NCI-H1092 (cell line): ENCODE measurements at regions not wholly inside any gene's neighbourhood (a gene's known extent, or its start where the extent isn't known, plus 50 kb on each side); places are given as distances from the start of the nearest gene placed in this dataset.

Source experiments
- DNase-seq: peaks from one replicate; lab custom pipeline; 2025; lab: John Stamatoyannopoulos, UW

DNA sequence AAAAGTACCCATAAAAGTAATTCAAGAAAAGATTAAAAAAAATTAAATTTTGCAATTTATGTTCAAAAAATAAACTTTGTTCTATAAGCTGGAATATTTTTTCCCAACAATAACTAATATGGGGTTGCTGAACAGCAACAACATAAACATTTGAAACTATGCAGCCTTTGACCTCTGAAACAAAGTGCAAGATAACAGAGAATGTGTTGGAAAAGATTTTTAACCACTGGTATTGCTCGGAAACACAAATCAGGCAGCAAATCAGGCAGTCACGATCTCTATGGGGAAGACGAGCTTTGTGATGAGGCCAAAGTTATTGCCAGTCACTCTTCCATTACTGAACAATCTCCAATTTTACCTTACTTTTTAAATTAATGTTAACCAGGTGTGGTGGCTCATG is 332.1 kb downstream of the PABPC4L start:
- no peak for DNase-seq

DNA sequence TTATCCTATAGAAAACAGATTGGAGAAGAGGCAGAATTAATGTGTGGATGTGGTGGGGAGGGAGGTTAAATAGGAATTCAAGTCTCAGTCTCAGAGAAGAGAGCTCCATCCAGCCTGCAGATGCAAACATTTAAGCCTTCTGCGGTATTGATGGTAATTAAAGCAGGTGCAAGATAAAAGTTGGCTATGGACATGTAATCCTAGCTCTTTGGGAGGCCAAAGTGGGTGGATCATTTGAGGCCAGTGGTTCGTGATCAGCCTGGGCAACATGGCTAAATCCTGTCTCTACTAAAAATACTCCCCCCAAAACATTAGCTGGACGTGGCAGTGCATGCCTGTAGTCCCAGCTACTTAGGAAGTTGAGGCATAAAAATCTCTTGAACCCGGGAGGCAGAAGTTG is 332.7 kb downstream of the PABPC4L start:
- DNase-seq: no peak

DNA sequence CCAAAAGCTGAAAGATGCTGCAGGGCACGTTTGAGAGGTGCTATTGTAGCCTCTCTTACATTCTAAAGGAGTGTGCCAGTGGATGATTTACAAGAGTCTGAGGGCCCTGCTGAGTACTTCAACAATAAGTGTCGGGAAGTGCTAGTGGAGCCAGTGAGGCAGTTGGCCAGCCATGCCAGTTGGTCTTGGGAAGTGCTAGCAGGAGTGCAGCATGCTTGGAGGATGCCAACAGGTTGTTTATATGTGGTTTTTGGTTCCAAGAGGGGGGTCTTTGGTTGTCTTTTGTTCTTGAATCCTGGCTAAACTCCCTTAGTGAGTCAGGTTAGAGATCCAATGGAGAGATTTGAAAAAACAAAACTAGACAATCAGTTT is 335.3 kb downstream of the PABPC4L start:
- no peak for DNase-seq

DNA sequence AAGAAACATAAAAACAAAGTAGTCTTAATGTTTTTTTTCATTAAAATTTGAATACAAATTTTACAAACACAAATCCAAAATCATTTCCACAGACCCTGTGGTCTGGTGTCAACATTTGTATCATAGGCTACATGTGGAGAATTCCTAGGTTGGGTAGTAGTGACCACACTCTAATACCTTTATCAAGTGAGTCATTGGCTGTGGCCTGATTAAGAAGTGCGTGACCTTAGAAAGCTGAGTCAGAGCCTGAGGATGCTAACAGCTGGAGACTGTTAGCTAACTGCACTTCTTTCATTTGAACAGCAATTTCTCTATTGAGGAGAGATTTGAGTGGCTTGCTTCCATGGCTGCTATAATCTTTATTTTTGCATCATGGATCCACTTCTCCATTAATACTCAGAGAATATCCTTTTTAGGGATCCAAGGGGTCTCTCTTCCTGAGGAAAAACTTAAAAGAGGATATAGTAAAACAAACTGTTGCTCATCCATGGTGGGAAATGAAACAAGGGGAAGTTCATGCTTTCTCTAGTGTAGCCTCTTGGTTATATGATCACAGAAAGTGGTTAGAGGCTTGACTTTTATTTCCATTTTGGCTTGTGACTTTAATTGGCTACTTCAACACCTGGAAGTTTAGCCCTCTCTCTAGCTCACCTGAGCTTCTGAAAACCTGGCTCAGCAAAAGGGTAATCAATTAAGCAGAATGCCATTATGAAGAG is 335.8 kb downstream of the PABPC4L start:
- DNase-seq: no peak

DNA sequence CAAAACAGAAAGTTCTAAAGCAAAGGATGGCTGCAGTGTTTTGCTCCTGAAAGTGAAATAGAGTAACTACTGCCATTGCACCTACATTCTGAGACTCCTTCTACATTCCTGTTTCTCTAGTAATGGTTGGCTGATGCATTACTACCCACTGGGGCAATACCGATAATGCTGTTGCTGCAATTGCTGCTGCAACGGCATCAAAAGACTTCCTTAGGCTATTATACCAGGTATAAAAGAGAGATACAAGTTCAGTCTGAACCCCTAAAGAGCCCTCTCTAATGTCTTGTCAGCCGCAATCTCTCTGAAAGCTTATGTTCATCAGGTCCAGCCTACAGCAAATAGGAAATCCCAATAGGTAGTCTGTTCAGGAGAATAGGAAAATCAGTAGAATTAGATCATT is 338.4 kb downstream of the PABPC4L start:
- no peak for DNase-seq

DNA sequence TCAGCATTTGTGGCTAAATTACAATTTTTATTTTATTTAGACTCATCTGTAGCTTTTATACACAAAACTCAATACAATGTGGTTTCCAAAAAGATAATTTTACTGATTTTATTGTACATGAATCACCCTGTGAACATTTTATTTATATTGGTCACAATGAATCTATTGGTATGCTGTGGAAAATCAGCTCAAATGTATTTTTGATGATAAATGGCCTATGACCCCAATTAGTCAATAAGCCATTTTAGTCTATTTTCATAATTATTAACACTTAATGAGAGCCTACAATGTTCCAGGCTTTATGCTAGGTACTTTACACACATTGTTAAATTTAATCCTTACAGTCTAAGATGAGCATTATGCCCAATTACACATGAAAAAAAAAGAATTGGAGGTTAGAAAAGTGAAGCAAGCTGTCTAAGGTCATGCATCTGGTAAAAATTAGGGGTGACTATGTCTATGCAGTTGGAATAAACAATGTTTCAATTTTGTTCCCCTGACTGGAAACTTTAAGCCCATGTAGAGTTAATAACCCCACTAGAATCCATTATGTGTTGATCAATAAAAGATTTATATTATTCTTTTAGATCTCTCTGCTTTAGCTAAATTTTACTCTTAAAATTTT is 344.7 kb downstream of the PABPC4L start:
- DNase-seq: no peak

DNA sequence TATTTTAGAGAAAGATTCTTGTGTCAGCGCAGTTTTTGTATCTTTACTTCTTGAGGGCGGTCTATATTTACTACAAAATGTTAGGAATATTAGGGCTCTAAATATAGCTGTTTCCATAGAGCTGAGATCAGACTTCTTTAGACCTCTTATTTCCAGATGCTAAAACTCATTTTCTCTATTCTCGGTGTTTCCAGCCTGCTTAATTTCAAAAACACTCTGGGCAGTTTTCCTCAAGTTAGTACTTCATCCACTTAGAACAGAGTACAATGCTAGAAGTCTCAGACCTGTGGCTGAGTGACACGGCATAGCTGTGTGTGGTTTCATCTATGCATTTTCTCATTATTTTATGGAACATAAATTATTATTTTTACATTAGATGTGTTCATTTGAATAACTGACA is 346.6 kb downstream of the PABPC4L start:
- DNase-seq: no peak

DNA sequence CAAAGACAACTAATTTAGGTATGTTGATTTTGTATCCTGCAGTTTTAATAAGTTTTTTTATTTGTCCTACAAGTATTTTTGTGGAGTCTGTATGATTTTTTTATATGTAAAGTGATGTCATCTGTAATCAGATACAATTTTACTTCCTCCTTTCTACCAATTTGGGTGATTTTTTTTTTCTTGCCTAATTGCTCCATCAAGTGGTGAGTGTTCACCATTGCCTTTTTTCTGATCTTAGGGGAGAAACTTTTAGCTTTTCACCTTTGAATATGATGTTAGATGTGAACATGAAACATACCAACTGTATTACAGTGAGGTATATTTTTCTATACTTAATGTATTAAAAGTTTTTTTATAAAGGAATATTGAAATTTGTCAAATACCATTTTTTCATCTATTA is 362.3 kb downstream of the PABPC4L start:
- no peak for DNase-seq

DNA sequence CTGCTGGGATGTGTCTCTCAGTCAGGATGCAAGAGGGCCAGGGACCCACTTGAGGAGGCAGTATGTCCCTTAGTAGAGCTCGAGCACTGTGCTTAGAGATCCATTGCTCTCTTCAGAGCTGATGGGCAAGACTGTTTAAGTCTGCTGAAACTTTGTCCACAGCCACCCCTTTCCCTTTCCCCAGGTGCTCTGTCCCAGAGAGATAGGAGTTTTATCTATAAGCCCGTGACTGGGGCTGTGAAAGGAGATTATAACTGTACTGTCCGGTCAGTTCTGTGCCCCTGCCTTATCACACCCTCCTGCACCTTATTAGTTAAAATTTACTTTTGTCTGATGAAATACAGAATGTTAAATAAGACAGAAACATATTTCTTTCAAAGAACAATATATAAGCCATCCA is 378.4 kb downstream of the PABPC4L start:
- DNase-seq: no peak

DNA sequence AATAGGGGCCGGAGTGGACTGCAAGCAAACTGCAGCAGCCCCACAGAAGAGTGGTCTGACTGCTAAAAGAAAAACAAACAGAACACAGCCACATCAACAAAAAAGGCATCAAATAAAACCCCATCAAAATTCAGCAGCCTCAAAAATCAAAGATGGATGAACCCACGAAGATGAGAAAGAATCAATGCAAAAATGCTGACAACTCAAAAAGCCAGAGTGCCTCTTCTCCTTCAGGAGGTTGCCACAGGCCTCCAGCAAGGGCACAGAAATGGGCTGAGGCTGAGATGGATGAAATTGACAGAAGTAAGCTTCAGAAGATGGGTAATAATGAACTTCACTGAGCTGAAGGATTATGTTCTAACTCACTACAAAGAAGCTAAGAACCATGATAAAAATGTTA is 388.6 kb downstream of the PABPC4L start:
- DNase-seq: no peak

DNA sequence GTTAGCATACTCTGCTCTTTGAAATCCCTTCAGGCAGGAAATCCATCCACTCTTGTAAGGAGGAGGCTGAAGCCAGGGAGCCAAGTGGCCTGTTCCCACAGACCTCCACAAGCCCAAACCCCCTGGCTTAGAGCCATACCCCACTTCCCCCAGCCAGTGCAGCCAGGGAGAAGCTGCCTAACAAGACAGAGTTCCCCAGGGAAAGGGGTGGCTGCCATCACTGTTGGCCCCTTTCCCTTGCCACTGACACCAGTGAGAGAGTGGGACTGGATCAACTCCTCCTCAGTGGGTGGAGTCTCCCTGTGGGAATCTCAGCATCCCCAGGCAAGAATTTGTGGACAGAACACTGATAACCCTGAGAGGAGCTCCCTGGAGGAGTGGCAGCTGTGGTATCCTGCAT is 389.4 kb downstream of the PABPC4L start:
- no peak for DNase-seq

DNA sequence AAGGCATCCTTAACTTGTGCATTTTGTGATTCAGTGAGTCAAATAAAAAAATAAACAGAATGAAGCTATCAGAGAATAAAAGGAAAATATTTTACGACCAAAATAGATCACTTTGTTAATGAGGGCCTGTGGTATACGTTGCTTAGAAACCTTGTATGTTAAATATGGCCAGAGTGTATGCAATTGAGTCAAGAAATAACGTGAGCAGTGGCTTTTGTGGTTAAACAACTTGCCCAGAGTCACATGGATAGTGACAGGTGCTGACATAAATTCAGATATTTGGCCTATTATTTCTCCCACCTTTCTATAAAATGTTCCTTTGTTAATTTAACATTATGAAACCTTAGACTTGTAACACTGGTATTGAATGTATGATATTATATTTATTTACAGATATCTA is 393.4 kb downstream of the PABPC4L start:
- DNase-seq: no peak

DNA sequence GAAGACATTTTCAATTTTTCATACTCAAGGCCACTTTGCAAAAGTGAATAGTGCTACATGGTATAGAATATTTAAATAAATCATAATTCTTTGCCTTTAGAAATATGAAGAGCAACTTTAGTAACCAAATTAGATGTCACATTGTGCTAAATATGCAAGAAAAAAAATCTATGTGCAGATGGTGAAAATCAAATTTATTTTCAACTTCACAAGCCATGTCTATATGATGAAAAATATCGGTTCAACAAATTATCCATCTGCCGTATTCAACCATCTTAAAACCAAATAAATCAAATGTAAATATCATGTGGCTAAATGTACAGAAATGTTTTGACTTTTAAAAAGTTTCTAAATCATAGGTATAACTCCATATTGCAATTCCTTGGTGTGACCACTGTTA is 398.2 kb downstream of the PABPC4L start:
- DNase-seq: no peak

DNA sequence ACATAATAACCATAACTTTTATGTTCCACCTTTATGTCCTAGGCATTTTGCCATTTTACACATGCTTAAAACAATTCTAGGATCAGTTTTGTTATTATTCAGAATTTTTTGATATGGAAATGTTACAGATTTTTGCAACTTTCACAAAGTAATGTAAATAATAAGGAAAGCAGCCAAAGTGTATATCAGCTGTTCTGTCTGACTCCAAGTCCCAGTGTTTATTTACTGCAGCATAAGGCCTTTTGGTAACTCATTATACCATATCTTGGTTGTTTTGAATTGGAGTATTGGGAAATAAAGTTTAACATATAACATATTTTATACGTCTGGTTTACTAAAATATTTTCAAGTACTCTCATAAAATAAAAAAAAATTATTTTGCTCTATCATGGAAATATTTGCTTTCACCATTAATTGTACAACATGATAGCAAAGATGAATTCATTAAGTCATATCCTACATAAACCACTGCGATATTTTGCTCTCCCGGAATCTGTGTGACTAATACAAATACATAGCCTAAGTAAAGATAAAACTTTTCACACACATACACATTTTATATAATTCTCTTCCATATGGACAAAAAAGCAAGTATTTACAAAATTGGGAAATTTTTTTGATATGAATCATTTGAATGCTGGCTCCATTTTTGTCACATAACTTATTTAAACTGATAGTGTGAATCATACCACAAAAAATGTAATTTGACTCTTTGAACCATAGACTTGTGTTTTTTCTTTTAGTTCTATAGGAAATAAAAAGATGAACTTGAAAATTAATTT is 399.0 kb downstream of the PABPC4L start:
- DNase-seq: no peak

DNA sequence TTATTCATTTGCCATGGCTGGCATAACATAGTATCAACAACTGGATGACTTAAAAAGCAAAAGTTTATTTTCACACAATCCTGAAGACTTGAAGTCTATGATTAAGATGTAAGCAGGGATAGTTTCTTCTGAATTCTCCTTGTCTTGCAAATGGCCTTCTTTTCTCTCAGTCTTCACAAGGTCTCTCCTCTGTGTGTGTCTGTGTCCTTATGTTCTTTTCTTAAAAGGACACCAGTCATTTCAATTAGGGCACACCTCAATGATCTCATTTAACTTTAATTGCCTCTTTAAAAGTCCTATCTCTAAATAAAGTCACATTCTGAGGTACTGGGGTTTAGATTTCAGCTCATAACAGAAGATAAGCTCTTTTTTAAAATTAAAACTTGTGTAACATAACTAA is 399.7 kb downstream of the PABPC4L start:
- DNase-seq: no peak

DNA sequence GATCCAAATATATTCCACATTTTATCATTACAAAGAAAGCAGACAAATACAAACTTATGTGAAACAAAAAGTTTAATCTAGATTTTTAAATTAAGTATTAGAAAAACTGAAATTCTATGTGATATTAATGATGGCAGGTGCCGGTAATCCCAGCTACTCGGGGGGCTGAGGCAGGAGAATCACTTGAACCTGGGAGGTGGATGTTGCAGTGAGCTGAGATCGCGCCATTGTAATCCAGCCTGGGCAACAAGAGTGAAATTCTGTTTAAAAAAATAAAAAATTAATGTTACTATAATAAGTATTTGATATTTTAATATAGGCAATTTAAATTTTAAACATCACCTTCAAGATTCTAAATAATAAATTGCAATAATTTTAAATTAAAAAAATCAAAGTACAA is 400.6 kb downstream of the PABPC4L start:
- no peak for DNase-seq

DNA sequence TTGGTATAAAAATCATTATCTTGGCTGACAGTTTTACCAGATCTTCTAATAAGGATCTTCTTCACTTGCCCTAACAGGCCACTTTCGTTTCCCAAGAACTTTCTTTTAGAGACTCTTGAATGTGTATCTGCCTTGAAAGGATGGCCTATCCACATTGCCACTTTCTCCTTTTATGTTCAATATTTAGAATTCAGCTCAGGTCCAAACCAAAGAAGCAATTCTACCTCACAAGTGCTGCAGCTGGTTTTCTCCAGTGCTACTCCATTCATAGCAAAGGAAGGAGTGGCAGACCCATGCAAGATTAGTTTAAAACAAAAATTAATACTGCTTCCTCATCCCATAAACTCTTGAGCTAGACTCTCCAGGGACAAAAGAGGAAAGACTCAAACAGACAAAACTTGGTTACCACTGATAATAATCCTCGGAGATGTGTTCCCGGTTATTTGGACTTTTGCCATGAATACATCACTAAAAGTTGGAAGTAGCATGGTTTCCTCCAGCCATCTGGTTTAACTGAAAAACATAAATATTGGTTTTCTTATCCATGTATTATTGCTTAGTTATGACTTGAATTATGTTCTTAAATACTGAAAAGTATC is 401.8 kb downstream of the PABPC4L start:
- no peak for DNase-seq

DNA sequence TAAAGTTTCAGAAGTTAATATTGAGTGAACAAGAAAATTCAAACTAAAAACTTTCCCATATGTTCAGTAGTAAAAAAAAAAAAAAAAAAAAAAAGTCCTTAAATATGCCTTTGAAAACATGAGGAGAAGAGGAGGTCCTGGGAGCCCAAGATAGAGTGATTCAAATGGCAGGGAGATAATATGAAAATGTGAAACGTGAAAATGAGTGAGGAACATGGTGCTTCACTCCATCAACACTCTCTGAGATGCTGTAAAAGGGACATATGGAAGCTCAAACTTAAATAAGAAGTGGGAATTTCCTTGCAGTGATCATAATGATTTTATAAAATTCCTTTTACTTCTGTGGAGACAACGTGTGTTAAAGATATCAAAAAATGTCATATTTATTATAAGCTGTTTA is 423.9 kb downstream of the PABPC4L start:
- DNase-seq: no peak

DNA sequence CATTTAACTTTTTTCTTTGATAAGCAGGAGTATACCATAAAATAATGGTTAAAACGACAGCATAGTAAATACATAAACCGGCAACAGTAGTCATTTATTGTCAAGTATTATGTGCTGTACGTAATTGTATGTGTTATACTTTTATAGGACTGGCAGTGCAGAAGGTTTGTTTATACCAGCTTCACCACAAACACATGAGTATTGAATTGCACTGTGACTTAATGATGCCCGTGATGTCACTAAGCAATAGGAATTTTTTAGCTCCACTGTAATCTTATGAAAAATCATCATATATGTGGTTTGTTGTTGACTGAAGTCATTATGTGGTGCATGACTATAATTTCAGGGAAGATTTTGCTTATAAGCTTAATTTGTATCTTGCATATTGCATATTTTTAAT is 424.6 kb downstream of the PABPC4L start:
- DNase-seq: no peak

DNA sequence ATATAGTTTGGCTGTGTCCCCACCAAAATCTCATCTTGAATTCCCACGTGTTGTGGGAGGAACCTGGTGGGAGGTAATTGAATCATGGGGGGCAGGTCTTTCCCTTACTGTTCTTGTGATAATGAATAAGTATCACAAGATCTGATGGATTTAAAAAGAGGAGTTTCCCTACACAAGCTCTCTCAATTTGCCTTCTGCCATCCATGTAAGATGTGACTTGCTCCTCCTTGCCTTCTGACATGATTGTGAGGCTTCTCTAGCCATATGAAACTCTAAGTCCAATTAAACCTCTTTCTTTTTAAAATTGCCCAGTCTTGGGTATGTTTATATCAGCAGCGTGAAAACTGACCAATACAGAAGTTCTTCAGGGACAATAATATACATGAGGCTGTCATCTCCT is 425.1 kb downstream of the PABPC4L start:
- no peak for DNase-seq

DNA sequence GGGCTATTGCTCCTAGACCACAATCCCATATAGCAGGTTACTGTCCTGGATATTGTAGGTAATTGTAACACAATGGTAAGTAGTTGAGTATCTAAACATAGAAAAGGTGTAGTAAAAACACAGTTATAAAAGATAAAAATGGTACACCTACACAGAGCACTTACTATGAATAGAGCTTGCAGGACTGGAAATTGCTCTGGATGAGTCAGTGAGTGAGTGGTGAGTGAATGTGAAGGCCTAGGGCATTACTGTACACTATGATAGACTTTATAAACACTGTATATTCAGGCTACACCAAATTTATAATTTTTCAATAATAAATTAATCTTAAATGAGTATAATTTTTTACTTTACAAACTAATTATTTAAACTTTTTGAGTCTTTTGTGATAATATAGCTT is 425.7 kb downstream of the PABPC4L start:
- DNase-seq: no peak

DNA sequence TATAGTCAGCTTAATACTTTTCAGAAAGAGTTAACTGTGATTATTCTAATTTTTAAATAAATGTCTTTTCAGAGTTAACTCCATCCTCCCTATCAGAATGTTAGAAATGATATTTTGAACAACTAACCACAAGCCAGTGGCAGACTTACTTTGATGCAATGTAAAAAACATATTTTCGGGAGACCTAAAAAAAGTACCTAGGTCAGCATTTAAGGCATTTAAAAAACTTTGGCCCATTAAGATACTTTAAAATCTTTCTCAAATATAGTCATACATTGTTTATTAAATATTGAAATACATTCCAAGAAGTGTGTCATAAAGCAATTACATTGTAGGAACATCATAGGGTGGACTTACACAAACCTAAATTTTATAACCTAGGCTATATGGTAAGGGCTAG is 426.1 kb downstream of the PABPC4L start:
- no peak for DNase-seq

DNA sequence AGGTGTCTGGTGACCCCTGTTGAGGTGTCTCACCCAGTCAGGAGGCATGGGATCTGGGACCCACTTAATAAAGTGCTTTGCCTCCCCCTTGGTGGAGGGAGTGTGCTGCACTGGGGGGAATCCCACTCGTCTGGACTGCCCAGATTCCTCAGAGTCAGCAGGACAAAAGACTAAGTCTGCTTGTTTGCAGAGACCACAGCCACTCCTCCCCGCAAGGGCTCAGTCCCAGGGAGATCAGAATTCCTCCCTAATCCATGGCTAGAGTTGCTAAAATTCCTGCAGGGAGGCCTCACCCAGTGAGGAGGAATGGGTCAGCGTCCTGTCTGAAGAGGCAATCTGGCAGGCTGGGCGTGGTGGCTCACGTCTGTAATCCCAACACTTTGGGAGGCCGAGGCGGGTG is 442.2 kb downstream of the PABPC4L start:
- DNase-seq: no peak
